Hematopoietic multipotent progenitor cell (in vitro differentiated cells): ENCODE measurements at regions not wholly inside any gene's neighbourhood (a gene's known extent, or its start where the extent isn't known, plus 50 kb on each side); places are given as distances from the start of the nearest gene placed in this dataset.
"Not testable (repeated sequence)": the region's sequence is repeated elsewhere in the genome, so short reads cannot be mapped to it uniquely, and the experiment has no call there.

Experiments
- DNase-seq, 3 donors: peaks; one replicate each; pipeline ENCODE4 v3.0.0-alpha.2; 2011 to 2015; ENCODE audit warnings: low read depth in 2 of 3, low spot score in 2 of 3

- not testable (repeated sequence) for DNase-seq
Observed at GRCh38 chr18:104264-104663, 54.1 kb upstream of the USP14 start.

- not testable (repeated sequence) for DNase-seq
Observed at GRCh38 chr18:105161-106053, 53.0 kb upstream of the USP14 start.

GRCh38 chr18:106054-106851 lies 52.1 kb upstream of the USP14 start:
- DNase-seq, result not testable (repeated sequence)

- DNase-seq, result not testable (repeated sequence)
Observed at GRCh38 chr18:106868-107384, 51.4 kb upstream of the USP14 start.

GRCh38 chr18:107464-107863 lies 50.9 kb upstream of the USP14 start:
- peak in 2 of 3 donors; percentile 22 to 33 for DNase-seq

GRCh38 chr18:107947-108664 lies 50.3 kb upstream of the USP14 start:
- DNase-seq, result not testable (repeated sequence)
